ENCODE measurements at regions not wholly inside any gene's neighbourhood (a gene's known extent, or its start where the extent isn't known, plus 50 kb on each side); places are given as distances from the start of the nearest gene placed in this dataset.

GRCh38 chr15:93823971-93824913 is 407.1 kb upstream of the MCTP2 start:
- H3K27me3 ChIP-seq (replicated peaks): no peaks in the 10 kb centered on the region
- H3K4me3 ChIP-seq (ENCODE audit: low read depth, low read length): no peak overlapping the region
- H3K27ac ChIP-seq: no peak overlapping the region
- no peaks in the 10 kb centered on the region for H3K36me3 ChIP-seq (replicated peaks)
- in situ Hi-C loops (cut with HindIII; ENCODE audit: low pct_ligation_motif_present, low sequenced_read_pairs): no loop called here
- no peak for DNase-seq
- TF ChIP-seq CTCF (IDR thresholded peaks at IDR 0.05; ENCODE audit: low read depth, low read length, missing control alignments): no peak

GRCh38 chr15:93820566-93820965 is 410.8 kb upstream of the MCTP2 start:
- no peak for DNase-seq
- Histone ChIP-seq H3K27me3 (replicated peaks) (no peaks in the 10 kb centered on the region), H3K4me3 (ENCODE audit: low read depth, low read length) (no peak overlapping the region), H3K27ac (no peak overlapping the region), H3K36me3 (replicated peaks) (no peaks in the 10 kb centered on the region)
- TF ChIP-seq CTCF (IDR thresholded peaks at IDR 0.05; ENCODE audit: low read depth, low read length, missing control alignments): no peak
- in situ Hi-C loops (cut with HindIII; ENCODE audit: low pct_ligation_motif_present, low sequenced_read_pairs): no loop called here

GRCh38 chr15:93819826-93820225 is 411.5 kb upstream of the MCTP2 start:
- no peak for TF ChIP-seq CTCF (IDR thresholded peaks at IDR 0.05; ENCODE audit: low read depth, low read length, missing control alignments)
- in situ Hi-C loops (cut with HindIII; ENCODE audit: low pct_ligation_motif_present, low sequenced_read_pairs): no loop called here
- no peak overlapping the region for H3K4me3 ChIP-seq (ENCODE audit: low read depth, low read length)
- no peaks in the 10 kb centered on the region for H3K27me3 ChIP-seq (replicated peaks)
- H3K36me3 ChIP-seq (replicated peaks): no peaks in the 10 kb centered on the region
- no peak for DNase-seq
- H3K27ac ChIP-seq: no peak overlapping the region

GRCh38 chr15:93816815-93817214 is 414.5 kb upstream of the MCTP2 start:
- TF ChIP-seq CTCF (IDR thresholded peaks at IDR 0.05; ENCODE audit: low read depth, low read length, missing control alignments): no peak
- Histone ChIP-seq H3K27me3 (replicated peaks) (no peaks in the 10 kb centered on the region), H3K36me3 (replicated peaks) (no peaks in the 10 kb centered on the region), H3K4me3 (ENCODE audit: low read depth, low read length) (no peak overlapping the region), H3K27ac (no peak overlapping the region)
- DNase-seq: no peak
- in situ Hi-C loops (cut with HindIII; ENCODE audit: low pct_ligation_motif_present, low sequenced_read_pairs): no loop called here

GRCh38 chr15:93811305-93811704 is 420.1 kb upstream of the MCTP2 start:
- H3K27ac ChIP-seq: no peak overlapping the region
- no peaks in the 10 kb centered on the region for H3K36me3 ChIP-seq (replicated peaks)
- H3K27me3 ChIP-seq (replicated peaks): no peaks in the 10 kb centered on the region
- DNase-seq: no peak
- in situ Hi-C loops (cut with HindIII; ENCODE audit: low pct_ligation_motif_present, low sequenced_read_pairs): no loop called here
- H3K4me3 ChIP-seq (ENCODE audit: low read depth, low read length): no peak overlapping the region
- TF ChIP-seq CTCF (IDR thresholded peaks at IDR 0.05; ENCODE audit: low read depth, low read length, missing control alignments): no peak

Measured in brain microvascular endothelial cell (primary cell).